Ecto neural progenitor cell (in vitro differentiated cells): ENCODE measurements at regions not wholly inside any gene's neighbourhood (a gene's known extent, or its start where the extent isn't known, plus 50 kb on each side); places are given as distances from the start of the nearest gene placed in this dataset.

Experiments
- DNase-seq: peaks from one replicate; pipeline ENCODE4 v3.0.0-alpha.2; 2018; ENCODE audit warnings: low spot score

DNA sequence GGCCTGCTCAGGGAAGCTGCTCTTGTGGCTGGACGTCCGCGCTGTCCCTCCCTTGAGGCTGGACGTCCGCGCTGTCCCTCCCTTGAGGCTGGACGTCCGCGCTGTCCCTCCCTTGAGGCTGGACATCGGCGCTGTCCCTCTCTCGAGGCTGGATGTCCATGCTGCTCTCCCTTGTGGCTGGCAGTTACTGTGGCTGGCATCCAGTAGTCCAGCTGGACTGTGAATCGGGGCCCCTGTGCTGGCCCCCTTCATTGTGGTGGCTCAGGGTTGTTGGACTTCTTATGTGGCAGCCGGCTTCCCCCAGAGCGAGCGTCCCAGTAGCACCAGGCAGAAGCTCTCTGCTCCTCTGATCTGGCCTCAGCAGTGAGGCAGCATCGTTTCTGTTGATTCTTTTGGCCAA lies 141.5 kb downstream of the IRF8 start:
- DNase-seq = no peak

DNA sequence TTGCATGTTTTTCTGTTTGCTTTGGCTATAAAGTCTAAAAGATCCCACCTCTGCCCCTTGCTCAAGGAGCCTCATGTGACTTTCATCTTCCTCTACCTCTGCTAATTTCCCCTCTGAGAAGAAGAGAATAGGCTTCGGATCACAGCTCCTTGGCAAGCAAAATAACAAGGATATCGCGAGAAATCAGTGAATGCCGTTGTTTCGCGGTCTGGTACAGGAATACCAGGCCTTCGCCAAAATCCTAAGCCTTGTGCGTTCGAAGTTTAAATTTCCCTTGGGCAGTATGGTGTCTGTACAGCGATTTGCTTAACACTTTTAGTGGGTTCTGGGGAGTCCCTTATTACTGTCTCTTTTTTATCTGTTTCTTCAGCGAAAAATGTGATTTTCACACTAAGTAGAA lies 142.3 kb downstream of the IRF8 start:
- no peak for DNase-seq

DNA sequence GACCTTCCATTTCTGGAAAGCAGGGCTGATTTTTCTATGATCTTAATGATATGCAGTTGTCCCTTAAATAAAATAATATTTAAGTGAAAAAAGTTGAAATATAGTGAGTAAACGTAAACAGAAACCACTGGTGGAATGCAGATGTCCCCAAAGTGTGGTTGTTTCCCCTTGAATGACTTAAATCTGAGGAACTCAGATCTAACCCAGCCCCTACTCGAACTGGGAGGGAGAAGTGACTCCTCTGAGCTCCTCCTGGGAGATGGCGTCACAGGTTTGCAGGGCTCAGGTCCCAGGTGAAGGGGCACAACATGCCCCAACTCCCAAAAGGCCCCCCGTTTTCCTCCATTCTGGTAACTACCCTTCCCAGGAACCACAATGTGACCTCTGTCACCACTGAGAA lies 142.8 kb downstream of the IRF8 start:
- no peak for DNase-seq

DNA sequence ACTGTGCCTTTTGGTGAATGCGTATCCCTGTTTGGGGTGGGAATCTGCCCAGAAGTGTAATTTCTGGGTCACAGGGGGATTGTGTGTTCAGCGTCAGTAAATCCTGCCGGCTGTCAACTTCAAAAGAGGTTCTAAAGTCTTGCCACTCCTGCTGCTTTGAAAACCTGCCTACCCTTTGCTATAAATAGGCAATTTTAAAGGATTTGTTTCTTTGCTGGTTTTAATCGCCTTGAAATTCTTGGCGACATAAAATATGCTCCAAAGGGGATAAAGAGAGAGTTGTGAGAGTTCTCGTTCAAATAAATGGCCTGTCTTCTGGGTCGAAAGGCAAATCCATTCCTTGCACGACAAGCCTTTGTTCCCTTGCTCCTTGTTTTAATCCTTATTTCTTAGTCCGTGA lies 143.4 kb downstream of the IRF8 start:
- no peak for DNase-seq

DNA sequence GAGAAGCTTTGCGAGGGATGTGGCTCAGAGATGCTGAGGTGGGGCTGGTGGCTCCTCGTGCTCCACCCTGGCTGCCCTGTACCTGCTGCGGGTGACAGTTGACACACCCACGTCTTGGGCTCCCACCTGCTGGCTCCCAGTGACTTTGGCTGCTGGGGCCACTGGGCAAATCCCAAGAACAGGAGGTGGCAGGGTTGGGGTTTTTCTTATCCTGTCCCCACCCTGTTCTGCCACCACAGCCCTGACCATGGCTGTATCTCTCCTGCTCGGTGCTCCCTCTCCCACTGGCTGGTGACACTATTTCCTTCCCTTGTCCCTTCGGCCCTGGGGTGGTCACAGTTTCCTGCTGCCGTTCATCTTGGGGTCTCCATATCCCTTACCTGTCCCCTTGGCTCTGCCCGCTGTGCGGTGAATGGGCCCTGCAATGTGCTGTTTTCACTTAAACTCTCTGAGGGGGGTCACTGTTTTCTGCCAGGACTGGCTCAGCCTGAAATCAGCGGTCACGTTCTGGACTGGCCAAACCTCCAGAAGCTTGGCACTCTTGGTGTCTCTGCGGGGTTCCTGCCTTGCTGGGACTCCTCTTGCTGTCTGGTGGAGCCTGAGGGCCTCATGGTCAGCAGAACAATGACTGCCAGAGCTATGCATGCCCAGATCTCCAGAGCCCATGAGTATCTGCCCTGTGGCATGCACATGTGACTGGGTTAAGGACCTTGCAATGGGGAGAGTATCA lies 144.2 kb downstream of the IRF8 start:
- DNase-seq = no peak

DNA sequence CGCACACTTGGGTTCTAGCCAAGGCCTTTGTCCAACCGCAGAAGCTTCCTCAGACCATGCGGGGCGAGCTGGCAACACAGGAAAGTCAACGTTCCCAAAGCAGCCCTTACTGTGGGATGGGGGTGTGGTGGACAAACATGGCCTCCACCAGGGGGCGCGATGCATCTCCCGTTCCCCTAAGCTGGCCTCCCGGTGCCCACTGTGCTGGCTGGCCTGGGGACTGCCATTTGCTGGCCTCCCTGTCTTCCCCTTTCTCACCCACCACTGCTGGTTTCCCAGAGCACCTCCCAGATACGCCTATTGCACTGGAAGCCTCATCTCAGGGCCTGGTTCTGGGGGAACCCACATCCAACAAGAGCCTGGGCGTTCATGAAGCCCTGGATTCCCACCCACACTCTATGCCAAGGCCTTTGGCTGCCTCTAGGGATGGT lies 145.3 kb downstream of the IRF8 start:
- DNase-seq = peak; percentile 81

DNA sequence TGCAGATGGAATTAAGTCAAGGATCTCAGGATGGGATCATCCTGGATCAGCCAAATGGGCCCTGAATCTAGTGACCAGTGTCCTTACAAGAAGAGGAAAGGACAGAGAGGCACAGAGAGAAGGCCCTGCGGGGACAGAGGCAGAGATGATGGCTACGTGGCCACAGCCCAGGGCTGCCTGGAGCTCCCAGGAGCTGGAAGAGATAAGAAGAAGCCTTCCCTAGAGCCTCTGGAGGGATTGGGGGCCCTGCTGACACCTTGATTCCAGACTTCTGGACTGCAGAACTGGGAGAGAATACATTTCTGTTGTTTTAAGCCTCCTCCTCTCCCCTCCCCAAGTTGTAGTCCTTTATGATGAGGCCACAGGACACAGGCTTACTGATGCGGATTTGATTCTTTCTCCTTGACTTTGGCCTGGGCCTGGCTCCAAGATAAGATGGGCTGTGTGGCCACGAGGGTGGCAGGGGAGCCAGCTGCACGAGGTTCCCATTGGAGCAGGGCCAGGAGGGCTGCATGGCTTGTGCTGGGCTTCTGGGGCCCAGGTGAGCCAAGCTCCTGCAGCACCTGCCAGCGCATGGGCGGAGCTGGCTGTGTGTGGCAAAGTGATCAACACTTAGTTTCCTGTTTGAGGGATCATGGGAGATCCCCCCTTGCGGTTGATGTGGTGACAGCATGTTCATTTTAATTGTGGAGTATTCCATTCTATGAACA lies 146.1 kb downstream of the IRF8 start:
- DNase-seq = no peak

DNA sequence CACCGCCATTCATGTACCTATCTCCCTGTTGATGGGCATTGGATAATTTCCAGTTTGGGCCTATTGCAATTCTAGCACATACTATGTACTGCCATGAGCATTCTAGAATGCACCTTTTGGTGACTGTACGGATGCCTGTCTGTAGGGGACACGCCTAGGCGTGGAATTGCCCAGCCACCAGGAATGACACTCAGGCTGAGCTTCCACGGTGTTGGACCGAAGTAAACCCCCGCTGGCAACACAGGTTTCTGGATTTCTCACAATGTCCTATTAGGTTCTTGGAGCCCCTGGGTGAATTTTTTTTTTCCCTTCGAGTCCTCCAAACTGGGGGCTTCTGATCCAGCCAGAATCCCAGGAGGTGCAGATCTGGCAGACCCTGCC lies 146.6 kb downstream of the IRF8 start:
- no peak for DNase-seq

DNA sequence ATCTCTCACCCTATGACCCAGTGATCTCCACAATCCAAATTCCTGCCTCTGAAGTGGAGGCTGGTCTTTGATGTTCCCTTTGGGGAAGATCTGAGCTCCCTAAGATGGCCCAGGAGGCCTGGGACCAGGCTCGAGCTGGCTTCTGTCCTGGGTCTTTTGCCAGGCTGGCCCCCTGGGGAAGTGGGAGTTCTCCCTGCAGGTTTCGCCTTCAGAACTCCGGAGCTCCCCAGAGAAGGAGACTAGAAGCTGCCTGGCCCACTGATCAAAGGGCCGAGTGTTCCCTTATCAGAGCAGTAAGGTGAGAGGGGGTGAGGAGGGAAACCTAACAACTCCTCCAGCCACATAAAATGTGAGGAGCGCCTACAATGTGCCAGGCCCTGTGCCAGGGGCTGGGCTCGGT lies 147.1 kb downstream of the IRF8 start:
- no peak for DNase-seq

DNA sequence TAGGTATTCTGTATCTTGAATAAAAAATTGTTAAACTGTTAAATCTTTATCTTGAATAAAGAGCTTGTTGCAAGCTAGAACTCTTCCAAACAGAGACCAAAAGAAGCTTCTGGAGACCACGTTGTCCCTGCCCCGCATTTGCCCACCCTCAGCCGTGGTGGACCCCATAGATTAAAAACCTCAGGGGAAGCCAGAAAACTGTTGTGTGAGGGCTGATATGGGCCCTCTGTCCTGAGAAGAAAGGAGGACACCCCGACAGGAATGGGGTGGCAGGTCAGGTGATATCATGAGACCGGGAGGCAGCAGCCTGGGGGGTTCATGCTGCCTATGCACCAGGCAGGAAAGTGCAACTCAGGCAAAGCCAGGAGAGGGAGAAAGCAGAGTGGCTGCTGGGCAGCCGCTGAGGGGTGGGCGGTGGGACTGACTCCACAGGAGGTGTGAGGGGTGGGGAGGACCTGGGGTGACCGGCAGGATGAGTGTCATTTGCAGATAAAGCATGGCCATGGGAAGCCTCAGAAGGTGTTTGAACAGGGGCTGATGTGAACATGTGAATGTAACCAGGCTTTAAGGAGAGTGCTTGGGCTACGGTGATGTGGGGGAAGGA lies 147.8 kb downstream of the IRF8 start:
- DNase-seq = no peak

DNA sequence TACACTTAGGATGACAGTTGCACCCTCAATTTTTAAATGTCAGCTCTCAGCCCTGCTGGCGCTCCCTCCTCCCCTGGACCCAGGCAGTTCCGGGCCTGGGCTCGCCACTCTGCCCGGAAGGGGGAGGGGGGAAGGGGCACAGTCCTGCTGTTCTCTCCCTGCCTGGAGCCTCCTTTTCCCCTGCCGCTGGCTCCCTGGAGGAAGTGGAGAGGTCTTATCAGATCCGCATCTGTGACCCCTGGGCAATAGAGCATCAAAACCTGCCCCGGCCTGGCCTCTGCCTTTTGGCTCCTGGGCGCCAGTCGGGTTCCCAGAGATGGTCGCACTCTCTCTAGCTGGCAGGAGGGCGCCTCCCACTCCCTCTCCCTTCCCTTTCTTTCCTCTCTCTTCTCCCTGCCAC lies 149.3 kb downstream of the IRF8 start:
- no peak for DNase-seq

DNA sequence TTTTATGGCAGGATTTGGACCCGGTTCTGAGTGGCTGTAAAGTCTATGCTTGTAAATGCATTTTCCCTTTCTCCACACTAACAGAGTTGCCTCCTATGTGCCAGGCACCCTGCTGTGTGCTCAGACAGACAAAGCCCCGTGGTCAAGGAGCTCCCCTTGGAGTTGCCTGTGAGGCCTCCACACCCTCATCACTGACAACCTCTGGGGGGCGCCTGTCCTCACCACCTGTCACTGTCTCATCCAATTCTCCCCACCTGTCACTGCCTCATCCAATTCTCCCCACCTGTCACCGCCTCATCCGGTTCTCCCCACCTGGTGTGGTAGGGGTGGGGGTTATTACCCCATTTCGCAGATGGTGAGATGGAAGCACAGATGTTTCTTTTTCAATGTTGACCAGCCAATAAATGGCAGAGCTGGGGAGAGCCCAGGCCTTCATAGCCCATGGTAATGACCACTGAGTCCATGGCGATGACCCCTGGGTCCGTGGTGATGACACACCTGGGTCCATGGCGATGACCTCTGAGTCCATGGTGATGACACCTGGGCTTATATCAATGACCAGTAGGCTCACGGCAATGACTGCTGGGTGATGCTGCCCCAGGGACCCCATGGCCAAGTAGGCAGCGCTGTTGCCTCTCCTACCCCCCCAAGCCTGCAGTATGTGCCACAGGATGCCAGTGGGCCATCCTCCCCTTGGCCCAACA lies 150.1 kb downstream of the IRF8 start:
- no peak for DNase-seq

DNA sequence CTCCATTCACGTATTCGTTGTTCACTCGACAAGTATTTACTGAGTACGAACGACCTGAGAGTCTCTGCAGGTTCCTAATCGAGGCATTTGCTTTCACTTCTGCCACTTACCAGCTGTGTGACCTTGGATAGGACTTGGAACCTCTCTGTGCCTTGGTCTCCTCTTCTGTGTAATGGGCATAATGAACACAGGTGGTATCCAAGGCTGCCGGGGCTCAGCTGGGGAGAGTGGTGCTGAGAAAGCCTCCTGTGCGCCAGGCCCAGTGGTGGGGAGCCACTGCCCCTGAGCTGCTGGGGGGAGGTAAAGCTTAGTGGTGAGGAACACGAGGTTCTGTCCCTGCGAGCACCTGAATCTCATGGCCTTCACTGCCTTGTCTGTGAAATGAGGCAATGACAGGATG lies 150.7 kb downstream of the IRF8 start:
- no peak for DNase-seq

DNA sequence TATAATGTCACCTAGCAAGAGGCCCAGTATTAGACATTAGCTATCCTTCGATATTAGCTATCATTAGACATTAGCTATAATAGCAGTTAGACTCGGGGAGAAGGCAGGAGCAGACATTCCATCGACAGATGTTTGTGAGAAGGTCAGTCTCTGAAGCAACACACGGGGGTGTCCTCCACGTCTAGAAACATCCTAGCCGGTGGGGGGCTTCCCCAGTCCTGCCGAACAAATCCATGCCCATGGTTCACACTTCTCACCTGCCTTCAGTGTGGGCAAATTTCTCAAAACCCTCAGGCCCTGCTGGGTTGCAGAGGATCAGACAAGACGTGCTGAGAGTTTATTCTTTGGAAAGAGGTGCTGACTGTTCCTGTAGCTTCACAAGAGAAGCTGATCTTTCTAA lies 151.1 kb downstream of the IRF8 start:
- no peak for DNase-seq

DNA sequence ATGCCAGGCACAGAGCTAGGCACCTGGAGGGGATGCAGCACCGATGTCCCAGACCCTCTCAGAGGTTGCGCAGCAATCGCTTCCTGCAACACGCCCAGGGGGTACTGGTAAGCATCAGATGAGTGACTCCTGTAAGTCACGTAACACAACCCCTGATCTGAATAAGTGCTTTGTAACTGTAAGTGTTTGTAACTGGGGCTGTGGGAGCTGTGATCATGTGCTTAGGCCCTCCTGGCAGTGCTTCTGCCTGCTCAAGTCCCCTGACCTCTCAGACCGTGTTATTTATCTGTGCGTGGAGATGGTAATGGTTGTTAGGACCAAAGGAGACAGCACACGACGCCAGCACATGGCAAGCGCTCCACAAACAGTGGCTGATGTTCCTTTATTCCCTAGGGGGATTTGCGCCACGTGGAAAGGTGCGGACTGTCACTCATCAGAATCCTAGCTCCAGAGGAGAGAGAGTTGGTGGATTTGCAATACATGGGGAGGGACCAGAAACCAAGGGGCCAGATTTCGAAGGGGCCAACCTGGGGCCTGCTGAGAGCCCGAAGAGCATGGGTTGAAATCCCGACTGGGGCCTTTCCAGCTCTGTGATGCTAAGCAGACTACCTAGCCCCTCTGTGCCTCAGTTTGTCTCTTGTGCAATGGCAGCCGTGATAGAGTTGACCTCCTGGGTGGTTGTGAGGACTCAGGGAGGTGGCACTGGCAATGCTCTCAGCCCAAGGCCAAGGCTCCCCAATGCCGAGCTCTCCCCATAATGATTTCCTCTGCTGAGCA lies 151.8 kb downstream of the IRF8 start:
- no peak for DNase-seq

DNA sequence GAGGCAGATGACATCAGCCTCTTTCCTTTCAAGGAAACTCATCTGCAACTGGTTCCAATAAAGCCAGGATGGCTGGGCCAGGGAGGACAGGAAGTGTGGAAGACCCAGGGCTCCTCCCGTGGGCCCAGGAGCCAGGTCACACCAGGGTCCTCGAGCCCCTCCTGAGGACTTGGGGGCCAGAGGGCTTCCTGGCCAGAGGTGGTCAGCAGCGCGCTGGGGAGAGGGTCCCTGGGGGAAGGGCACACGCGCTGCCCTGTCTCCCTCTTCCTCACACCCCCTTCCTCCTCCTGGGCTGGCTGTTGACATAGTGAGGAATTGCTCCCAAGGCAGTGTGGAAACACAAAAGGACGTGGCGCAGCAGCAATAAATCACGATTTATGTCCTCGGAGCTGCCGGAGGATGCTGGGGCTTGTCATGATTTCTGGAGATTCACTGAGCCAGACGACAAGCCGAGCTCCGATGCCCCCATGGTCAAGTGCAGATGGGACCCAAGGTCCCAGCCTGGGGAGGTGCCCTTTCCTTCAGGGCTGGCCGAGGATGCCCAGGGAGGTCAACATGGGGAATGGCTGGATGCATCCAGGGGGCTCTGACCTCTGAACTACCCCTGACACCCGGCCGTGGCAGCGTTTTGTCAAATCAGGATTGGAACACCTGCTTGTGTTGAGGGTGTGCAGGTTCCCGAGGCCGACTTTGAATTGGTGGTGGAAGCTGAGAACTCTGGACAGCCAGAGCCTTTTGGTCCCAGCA lies 152.6 kb downstream of the IRF8 start:
- no peak for DNase-seq

DNA sequence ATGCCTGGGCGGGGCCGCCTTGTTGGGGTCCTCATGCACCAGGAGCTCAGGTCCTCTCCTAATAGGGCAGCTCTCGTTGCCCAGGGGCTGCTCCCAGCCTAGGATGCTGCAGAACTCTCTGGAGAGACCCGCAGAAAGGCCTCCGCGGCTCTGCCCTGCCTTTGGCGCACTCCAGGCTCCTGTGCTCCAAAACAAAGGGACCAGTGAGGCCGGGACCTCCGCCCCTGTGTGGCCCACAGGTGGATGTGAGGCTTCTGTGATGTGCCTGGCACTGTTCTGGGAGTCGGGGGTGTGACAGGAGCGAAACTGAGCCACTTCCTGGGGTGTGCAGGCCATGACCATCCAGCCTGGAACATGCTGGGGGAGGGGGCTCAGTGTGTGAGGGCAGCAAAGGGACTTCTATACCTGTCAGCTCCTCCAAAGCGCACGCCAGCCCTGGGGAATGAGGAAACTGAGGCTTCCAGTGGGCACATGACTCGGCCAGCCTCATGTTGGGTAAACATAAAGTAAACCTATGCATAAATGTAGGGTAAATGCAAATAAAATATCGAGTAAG lies 153.2 kb downstream of the IRF8 start:
- no peak for DNase-seq

DNA sequence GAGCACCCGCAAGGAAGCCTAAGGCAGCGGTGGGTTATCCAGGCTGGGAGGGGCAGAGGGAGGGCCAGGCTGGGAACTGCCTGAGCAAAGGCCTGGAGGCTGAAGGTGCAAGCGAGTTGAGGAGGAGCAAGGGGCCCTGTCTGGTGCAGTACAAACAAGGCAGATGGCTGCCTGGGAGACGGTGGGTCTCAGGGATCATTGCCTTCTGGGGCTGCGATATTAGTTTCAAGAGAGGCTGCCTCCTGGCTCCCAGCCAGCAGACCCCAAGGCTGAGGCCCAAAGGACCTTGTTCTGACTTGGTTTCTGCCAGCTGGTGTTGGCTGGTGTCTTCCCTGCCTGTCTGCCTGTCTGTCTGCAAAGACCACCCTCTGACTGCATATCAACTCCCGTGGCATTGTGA lies 154.0 kb downstream of the IRF8 start:
- DNase-seq = no peak

DNA sequence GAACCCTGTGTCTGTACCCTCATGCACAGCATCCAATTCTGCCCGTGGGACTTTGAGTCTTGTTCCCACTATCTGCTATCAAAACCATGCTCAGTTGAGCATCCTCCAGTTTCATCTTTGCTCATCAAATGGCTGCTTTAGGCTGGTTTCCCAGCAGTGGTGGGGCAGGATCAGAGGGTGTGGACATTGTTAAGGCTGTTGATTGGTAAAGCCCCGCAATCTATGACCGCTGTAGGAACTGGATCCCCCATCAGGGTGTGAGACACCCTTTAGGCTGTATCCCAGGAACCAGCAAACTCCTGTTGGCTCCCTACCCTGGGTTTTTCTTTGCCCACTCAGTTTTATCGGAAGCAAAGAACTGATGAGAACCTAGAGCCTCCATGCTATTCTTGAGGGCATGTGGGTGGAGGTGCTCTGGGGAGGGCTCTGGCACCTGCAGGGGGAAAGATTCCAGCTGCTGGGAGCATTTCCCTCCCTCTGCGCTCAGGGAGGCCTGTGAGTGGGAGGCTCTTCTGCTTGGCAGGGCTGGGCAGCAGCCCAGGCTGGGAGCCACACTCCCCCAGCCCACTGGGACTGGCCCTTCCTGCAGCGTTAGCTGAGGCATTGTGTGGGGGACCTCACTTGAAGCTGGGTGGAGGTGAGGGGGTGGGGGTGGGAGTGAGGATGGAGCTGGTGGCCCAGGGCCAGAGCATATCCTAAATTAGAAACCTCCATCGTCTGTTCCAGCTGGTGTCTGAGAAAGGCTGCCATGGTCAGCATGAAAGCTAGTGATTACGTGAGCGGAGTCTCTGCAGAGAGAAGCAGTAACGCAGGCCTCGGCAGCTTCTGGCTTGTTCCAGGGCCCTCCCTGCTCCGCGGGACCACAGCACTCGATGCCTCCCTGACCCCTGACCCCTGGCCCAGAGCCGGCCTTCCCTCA lies 160.6 kb downstream of the IRF8 start:
- no peak for DNase-seq
